Lower leg skin (tissue), 3 donors: ENCODE measurements at regions not wholly inside any gene's neighbourhood (a gene's known extent, or its start where the extent isn't known, plus 50 kb on each side); places are given as distances from the start of the nearest gene placed in this dataset.

ENCODE experiments used
- CTCF ChIP-seq, 3 donors: fragments of 450-650 bp; IDR thresholded peaks; one replicate each; pipeline ENCODE4 v1.5.1; 2016; ENCODE audit warnings: antibody characterized with exemption in 3 of 3, mild to moderate bottlenecking in 3 of 3, moderate library complexity in 2 of 3
- POLR2A ChIP-seq, 2 donors: fragments of 450-650 bp; IDR thresholded peaks; one replicate each; pipeline ENCODE4 v1.6.1; 2016 to 2017; ENCODE audit warnings: antibody characterized with exemption in 2 of 2, mild to moderate bottlenecking in 1 of 2, moderate library complexity in 1 of 2

- TF ChIP-seq CTCF (IDR thresholded peaks at IDR 0.05) (no peak), POLR2A (IDR thresholded peaks at IDR 0.05) (no peak)
Measured at GRCh38 chr22:27066856-27067255, 409.5 kb downstream of the MIAT start.
